ENCODE measurements at regions not wholly inside any gene's neighbourhood (a gene's known extent, or its start where the extent isn't known, plus 50 kb on each side); places are given as distances from the start of the nearest gene placed in this dataset.

GRCh38 chr2:8045081-8045614, 636.7 kb upstream of the ID2 start:
- no peak overlapping the region for H3K4me3 ChIP-seq (ENCODE audit: low read depth, low read length)
- ChIA-PET POLR2A (no interaction called here), CTCF (interaction anchor here (0.6 kb wide), 1 partner anchor 274 kb away, joined by 3 read pairs; no protein-coding TSS in a partner anchor)
- H3K36me3 ChIP-seq (ENCODE audit: control insufficient read depth in 2 of 2, insufficient read depth in 1 of 2, low read length in 2 of 2), result no peaks in the 10 kb centered on the region
- no peaks in the 10 kb centered on the region for H3K9me3 ChIP-seq (ENCODE audit: control insufficient read depth, insufficient read depth, low read depth, low read length)
- H3K4me1 ChIP-seq (ENCODE audit: control insufficient read depth, insufficient read depth, low read length), result no peaks in the 10 kb centered on the region
- TF ChIP-seq ZNF18 (tag by site-specific recombination; IDR thresholded peaks at IDR 0.05) (no peak), ZNF501 (tag by site-specific recombination; IDR thresholded peaks at IDR 0.05) (no peak), ZNF837 (tag by site-specific recombination; IDR thresholded peaks at IDR 0.05) (no peak), ZBTB8A (tag by site-specific recombination; IDR thresholded peaks at IDR 0.05) (no peak), SALL2 (tag by site-specific recombination; IDR thresholded peaks at IDR 0.05; ENCODE audit: borderline replicate concordance) (no peak)
- H3K27ac ChIP-seq (ENCODE audit: extremely low read depth, low read depth, low read length), result no peak overlapping the region

GRCh38 chr2:8046849-8047248, 635.0 kb upstream of the ID2 start:
- ChIA-PET POLR2A (no interaction called here), CTCF (no interaction called here)
- no peak for TF ChIP-seq ZNF548 (tag by site-specific recombination; IDR thresholded peaks at IDR 0.05)
- TF ChIP-seq ZNF433 (tag by site-specific recombination; IDR thresholded peaks at IDR 0.05; ENCODE audit: low read depth), result no peak
- no peak for TF ChIP-seq HOXC10 (CRISPR knock-in tag; IDR thresholded peaks at IDR 0.05)
- H3K27ac ChIP-seq (ENCODE audit: extremely low read depth, low read depth, low read length), result no peak overlapping the region
- no peaks in the 10 kb centered on the region for H3K36me3 ChIP-seq (ENCODE audit: control insufficient read depth in 2 of 2, insufficient read depth in 1 of 2, low read length in 2 of 2)
- H3K4me1 ChIP-seq (ENCODE audit: control insufficient read depth, insufficient read depth, low read length), result no peaks in the 10 kb centered on the region
- H3K4me3 ChIP-seq (ENCODE audit: low read depth, low read length), result no peak overlapping the region
- no peaks in the 10 kb centered on the region for H3K9me3 ChIP-seq (ENCODE audit: control insufficient read depth, insufficient read depth, low read depth, low read length)

GRCh38 chr2:8049176-8049575, 632.7 kb upstream of the ID2 start:
- ChIA-PET POLR2A (no interaction called here), CTCF (no interaction called here)
- H3K4me3 ChIP-seq (ENCODE audit: low read depth, low read length), result no peak overlapping the region
- H3K4me1 ChIP-seq (ENCODE audit: control insufficient read depth, insufficient read depth, low read length), result no peaks in the 10 kb centered on the region
- H3K27ac ChIP-seq (ENCODE audit: extremely low read depth, low read depth, low read length), result no peak overlapping the region
- H3K9me3 ChIP-seq (ENCODE audit: control insufficient read depth, insufficient read depth, low read depth, low read length), result no peaks in the 10 kb centered on the region
- TF ChIP-seq ZBTB1 (tag by site-specific recombination; IDR thresholded peaks at IDR 0.05) (no peak), ZNF518A (tag by site-specific recombination; conservative IDR thresholded peaks at IDR 0.05; ENCODE audit: low read depth) (no peak)
- H3K36me3 ChIP-seq (ENCODE audit: control insufficient read depth in 2 of 2, insufficient read depth in 1 of 2, low read length in 2 of 2), result no peaks in the 10 kb centered on the region

- Histone ChIP-seq H3K4me3 (ENCODE audit: low read depth, low read length) (no peak overlapping the region), H3K9me3 (ENCODE audit: control insufficient read depth, insufficient read depth, low read depth, low read length) (no peaks in the 10 kb centered on the region), H3K36me3 (ENCODE audit: control insufficient read depth in 2 of 2, insufficient read depth in 1 of 2, low read length in 2 of 2) (no peaks in the 10 kb centered on the region), H3K4me1 (ENCODE audit: control insufficient read depth, insufficient read depth, low read length) (no peaks in the 10 kb centered on the region), H3K27ac (ENCODE audit: extremely low read depth, low read depth, low read length) (no peak overlapping the region)
- no peak for TF ChIP-seq SCRT2 (tag by site-specific recombination; IDR thresholded peaks at IDR 0.05)
- no peak for TF ChIP-seq ZNF23 (tag by site-specific recombination; IDR thresholded peaks at IDR 0.05; ENCODE audit: borderline replicate concordance)
- TF ChIP-seq ZNF24 (tag by site-specific recombination; IDR thresholded peaks at IDR 0.05), result no peak
- TF ChIP-seq ZNF394 (tag by site-specific recombination; IDR thresholded peaks at IDR 0.05; ENCODE audit: borderline replicate concordance), result no peak
- no peak for TF ChIP-seq ZSCAN5A (tag by site-specific recombination; IDR thresholded peaks at IDR 0.05)
- CTCF ChIA-PET, result no interaction called here
- POLR2A ChIA-PET, result no interaction called here
Measured at GRCh38 chr2:8049851-8050571, 631.8 kb upstream of the ID2 start.
